GM21576 (cell line): ENCODE measurements at regions not wholly inside any gene's neighbourhood (a gene's known extent, or its start where the extent isn't known, plus 50 kb on each side); places are given as distances from the start of the nearest gene placed in this dataset.
A peak's percentile ranks its signal among the peaks of the same experiment; 100 is the strongest.

ENCODE experiments used
- ATAC-seq: cut with Tn5 transposase; IDR thresholded peaks from one replicate; pipeline ENCODE4 v1.9.1; 2021; ENCODE audit warnings: mild to moderate bottlenecking, moderate library complexity; ENCODE audit not compliant: unreplicated experiment

- no peak for ATAC-seq
These were observed 185.0 kb downstream of the TMEM18 start for GRCh38 chr2:492178-492577.

DNA sequence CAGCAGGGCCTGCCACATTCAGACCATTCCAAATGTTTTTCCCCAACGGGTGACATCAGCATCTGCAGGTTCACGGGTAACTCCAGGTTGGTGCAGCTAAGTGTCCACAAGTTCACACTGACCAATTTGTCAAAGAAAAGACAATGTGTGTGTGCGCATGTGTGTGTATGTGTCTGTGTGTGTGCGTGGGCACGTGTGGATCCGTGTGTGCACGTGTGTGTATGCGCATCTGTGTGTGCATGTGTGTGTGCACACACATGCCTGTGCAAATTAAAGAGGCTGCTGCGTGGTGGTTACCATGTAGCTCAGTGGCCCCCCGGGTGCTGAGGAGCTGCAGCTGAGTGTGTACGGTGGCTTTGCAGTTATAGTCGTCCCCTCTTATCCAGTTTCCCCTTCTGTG lies 187.4 kb downstream of the TMEM18 start:
- no peak for ATAC-seq

GRCh38 chr2:489084-489483 lies 188.1 kb downstream of the TMEM18 start:
- ATAC-seq, result no peak

DNA sequence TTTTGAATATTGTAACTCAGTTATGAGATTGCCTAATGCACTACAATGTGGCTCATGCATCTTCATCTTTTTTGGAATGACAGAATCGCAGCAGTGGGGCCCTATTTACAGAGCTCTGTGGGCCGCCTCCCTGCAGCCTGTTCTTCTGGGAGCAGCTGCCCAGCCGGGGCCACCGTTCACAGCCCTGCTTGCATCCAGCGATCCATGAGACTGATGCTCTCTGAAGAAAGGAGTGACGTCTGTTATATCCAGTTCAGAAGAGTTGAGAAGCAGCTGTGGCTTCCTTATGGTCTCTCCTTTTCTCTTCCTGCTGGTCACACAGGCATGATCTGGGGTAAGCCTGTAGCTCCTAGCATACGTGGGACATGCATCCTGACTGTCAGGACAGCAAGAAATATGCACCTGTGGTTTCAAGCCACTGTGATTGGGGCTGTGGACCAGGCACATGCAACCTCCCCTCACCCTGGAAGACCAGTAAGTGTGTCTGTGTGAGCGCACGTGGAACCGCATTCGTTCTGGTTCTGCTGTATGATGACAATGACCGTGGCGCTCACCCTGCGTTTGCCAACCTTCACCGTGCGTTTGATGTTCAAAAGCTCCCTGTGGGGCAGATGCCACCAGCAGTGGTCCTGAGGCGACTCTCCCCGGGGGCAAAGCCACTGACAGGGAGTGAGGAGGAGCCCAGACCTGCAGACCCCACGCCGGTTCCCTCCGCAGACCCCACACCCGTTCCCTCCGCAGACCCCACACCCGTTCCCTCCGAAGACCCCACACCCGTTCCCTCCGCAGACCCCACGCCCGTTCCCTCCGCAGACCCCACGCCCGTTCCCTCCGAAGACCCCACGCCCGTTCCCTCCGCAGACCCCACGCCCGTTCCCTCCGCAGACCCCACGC lies 189.8 kb downstream of the TMEM18 start:
- ATAC-seq, result no peak

DNA sequence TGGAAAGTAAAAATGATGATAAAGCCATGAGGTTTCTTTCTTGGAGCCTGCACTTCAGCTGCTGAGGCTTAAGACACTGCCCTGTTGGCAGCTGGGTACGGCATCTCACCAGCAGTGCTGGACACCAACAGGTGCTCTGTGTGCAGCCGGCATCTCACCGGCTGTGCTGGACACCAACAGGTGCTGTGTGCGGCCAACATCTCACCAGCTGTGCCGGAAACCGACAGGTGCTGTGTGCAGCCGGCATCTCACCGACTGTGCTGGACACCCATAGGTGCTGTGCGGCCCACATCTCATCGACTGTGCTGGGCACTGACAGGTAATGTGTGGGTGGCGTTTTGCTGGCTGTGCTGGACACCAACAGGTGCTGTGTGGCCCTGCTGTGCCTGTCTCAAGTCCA lies 190.8 kb downstream of the TMEM18 start:
- ATAC-seq, result no peak

- ATAC-seq, result no peak
These were observed 193.5 kb upstream of the ALKAL2 start for GRCh38 chr2:481388-481787.

DNA sequence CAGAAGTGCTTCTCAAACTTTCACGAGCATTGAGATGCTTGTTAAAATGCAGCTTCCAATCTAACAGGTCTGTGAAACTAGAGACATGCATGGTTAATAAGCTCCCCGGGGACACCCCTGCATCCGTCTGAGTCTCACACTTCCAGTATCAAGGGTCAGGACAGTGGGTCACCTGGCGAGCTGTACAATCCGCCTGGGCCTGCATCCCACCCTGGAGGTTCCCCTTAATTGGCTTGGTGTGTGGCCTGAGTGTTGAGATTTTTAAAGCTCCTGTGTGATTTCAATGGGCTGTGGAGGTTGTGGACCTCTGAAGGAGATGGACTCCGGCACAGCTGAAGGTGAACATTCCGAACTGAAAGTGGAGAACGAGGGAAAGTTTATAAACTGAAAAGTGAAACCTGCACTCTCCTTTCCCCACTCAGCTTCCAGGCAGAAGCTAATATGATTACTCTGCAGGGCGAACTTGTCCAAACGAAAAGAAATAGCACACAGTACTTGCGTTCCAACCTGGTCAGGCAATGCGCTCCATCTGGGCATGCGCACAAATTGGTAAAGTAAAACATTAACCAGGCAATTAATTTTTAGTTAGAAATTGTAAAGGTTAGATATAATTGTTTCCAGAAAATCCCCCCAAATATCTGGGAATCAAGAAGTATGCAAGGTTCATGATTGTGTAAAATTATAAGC lies 191.7 kb upstream of the ALKAL2 start:
- ATAC-seq, result no peak

GRCh38 chr2:479031-479430 lies 191.1 kb upstream of the ALKAL2 start:
- ATAC-seq, result no peak

DNA sequence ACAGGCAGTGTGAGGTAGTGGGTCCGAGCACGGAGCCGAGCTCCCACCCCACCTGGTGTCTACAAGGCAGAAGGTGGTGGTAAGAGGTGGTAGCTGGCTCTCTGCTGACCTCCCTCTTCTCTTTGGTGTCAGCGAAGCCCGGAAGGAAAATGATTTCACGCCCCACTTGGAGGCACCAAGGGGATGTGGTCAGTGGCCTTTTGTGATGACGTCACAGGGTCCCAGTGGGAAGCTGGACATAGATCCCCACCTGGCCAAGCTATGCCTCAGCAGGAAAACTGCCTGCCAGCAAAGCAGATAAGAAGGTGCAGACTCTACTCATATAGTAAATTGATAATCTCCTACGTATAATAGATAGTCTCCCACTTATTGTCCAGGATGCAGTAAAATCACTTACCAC lies 183.7 kb upstream of the ALKAL2 start:
- ATAC-seq, result no peak

DNA sequence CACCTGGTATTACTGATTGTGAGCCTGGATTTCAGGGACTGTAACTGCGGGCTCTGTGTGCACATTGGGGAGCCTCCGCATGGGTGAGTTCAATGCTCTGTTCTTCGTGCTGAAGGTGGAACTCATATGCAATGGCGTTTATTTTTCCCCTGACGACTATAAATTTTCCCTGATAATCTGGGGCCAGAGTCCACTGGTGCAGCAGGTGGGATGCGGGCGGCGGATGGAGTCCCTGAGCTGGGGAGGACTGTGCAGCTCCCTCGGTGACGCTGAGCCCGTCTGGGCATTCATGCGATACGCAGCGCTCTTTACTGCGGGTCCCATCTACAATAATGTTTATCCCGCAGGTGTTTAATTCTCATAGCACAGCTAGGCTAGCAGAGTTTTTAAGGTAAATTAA lies 181.6 kb upstream of the ALKAL2 start:
- ATAC-seq, result no peak

DNA sequence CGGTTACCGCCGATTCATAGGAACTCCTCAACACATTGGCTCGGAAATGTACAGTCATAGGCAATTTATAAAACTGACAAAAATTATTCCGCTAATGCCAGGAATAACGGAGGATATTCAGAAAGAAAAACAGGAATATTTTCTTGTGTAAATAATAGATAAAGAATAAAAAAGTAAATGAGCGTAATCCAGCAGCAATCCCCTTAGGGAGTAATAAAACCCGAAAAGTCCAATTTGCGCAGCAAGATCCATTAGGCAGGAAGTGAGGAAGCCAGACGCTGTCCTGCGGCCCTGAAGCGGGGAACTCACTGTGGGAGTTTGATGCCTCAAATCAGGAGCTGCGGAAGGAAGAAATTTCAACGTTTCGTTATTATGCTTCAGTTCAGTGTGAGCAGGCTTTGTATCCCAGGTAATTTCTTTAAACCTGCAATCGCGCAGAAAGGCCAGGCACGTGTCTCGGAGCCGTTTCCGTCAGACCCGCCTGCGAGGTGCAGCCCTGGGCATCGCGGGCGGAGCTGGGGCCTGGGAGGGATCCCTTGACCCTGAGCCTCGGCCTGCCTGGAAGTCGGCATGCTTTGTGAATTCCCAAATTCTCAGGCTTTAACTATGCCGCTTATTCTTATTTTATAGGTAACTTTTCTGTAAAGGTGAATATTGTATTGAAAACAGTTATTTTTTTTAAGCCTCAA lies 180.9 kb upstream of the ALKAL2 start:
- no peak for ATAC-seq

DNA sequence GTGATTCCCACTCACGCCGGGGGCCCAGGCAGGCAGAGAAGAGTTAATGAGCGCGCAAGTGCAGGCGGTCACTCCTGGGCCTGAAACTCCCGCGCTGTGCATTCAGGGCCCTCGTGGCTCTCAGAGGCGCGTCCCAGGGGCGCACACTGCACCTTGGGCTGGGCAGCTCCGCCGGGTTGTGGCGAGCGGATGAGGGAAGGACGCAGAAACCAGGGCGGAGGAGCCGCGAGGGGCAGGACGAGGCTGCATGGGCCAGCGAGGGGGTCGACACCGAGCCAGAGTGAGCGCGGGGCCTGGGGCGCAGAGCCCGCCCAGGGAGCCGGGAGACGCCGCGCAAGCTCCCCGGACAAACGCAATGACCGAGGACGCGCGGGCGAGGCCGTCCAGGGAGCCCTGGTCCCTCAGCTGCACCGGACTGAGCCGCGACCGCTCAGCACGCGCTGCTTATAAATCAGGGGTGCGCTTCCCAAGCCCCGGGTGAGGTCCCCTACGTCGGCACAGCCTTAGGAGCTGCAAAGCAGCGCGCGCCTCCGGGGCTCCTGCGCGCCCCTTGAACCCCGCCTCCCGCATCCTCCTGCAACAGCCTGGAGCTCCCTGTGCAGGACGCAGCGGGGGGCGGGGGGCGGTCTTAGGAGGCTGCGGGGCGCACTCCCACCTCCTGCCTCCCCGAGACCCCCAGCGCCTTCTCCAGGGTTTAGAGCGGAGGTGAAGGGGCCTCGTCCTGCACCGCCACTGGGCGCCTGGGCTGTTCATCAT lies 180.2 kb upstream of the ALKAL2 start:
- ATAC-seq, result no peak

- ATAC-seq, result no peak
These were observed 179.6 kb upstream of the ALKAL2 start for GRCh38 chr2:467543-467891.

- no peak for ATAC-seq
These were observed 179.2 kb upstream of the ALKAL2 start for GRCh38 chr2:467101-467500.

DNA sequence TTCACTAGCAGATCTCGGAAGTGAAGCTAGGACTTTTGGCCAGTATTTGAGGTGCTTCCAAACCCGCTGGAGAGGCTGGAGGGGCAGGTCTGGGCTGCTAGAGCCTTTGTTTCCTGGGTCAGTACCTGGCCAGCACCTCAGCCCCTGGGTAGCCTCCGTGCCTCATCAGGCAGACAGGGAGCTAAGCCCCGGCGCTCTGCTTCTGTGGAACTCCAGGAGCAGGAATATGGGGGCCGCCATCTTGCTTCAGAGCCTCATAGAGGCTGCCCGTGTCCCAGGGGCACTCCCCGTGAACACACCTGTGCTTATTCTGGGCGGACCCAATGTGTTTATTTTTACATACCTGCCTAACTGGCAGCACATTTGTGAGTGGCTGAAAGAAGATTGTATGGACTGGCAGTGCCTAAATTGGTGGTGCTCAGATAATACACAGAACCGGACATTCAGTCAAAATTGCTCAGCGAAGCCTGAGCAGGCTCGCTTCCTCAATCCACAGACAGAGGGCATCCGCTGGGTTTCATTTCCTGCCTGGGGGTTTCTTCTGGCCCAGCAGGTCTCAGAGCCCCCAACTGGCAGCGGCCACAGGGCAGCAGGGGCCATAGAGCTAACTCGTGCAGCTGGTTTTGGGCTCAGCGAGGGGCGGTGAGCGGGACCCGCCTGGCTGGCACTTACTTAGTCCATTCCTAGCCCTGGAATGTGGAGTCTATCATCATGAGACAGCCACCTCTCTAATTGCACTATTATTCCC lies 176.8 kb upstream of the ALKAL2 start:
- no peak for ATAC-seq

DNA sequence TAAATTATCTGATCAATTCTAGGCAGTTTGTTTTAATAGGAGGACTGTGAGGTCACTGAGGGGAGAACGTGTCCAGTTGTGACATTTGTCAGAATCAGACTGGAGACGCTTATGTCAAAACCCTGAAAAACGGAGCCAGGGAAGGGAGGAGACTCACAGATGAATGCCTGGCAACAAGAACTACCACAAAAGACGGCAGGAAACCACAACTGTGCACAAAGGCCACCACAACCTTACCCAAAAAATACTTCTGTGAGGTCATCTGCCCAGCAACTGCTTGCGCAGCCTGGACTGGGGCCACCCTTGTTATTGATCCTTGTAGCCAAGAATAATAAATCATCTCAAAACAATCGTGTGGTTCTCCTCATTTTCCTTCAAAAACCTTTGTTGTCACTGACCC lies 173.0 kb upstream of the ALKAL2 start:
- peak; percentile 48 for ATAC-seq

GRCh38 chr2:459931-460330 lies 172.0 kb upstream of the ALKAL2 start:
- no peak for ATAC-seq

- no peak for ATAC-seq
These were observed 170.5 kb upstream of the ALKAL2 start for GRCh38 chr2:458425-458815.

GRCh38 chr2:457792-458424 lies 170.0 kb upstream of the ALKAL2 start:
- no peak for ATAC-seq

DNA sequence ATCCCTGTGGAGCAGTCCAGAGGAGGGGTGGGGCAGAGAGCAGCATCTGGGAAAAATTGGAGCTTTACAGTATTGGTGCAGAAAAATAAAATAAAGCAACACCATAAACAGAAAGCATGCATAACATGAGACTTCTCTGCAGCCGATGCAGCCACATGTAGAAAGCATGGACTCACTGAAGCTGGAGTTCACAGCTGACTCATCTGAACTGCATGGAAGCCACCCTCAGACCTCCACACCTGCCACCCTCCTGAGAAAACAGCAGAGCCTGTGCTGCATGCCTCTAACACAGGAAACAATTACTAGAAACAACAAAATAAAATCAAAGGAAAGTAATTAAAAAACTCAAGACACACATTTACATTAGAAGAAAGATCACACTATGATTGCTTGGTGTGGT lies 169.4 kb upstream of the ALKAL2 start:
- no peak for ATAC-seq
